MM.1S (cell line): ENCODE measurements at regions not wholly inside any gene's neighbourhood (a gene's known extent, or its start where the extent isn't known, plus 50 kb on each side); places are given as distances from the start of the nearest gene placed in this dataset.

Experiments used
- CTCF ChIP-seq: fragments of 300-600 bp; sonication (generic); IDR thresholded peaks from 2 replicates; pipeline ENCODE4 v1.5.1; 2016; ENCODE audit warnings: antibody characterized with exemption, low read length, mixed read lengths
- EZH2phosphoT487 ChIP-seq: fragments of 300-600 bp; sonication (generic); IDR thresholded peaks from 2 replicates; pipeline ENCODE4 v1.6.1; 2018; ENCODE audit warnings: antibody characterized with exemption, low read length

- TF ChIP-seq CTCF (no peak), EZH2phosphoT487 (no peak)
Observed at GRCh38 chr1:227508431-227508830, 54.9 kb upstream of the ZNF678 start.
